NCI-H1048 (cell line): ENCODE measurements at regions not wholly inside any gene's neighbourhood (a gene's known extent, or its start where the extent isn't known, plus 50 kb on each side); places are given as distances from the start of the nearest gene placed in this dataset.

ENCODE experiments used
- DNase-seq: peaks from one replicate; lab custom pipeline; 2025; lab: John Stamatoyannopoulos, UW

DNA sequence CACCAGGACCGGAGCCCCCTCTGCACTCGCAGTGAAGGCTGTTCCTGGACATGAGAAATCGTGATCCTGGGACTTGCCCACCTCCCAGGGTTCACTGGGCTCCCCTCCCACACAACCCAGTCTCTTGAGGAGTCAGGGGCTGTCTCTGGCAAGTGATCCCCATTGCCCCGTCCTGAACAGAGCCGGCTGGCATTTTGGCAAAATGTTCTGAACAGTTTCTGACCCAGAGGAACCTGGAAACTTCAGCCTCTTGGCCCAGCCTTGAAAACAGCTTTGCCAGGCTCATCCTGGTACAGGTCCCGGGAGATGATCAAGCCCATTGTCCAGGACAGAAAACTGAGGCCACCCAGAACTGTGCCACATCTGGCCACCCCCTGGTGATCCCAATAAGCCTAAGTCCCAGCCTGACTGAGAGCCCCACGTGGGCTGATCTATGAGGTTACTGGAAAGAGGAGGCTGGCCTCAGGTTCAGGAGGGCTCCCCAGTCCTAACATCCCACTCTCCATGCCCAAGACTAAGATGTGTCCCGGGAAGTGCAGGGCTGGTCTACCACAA lies 115.7 kb downstream of the OAT start:
- no peak for DNase-seq

GRCh38 chr10:124301736-124302135 lies 117.0 kb downstream of the OAT start:
- DNase-seq: no peak

DNA sequence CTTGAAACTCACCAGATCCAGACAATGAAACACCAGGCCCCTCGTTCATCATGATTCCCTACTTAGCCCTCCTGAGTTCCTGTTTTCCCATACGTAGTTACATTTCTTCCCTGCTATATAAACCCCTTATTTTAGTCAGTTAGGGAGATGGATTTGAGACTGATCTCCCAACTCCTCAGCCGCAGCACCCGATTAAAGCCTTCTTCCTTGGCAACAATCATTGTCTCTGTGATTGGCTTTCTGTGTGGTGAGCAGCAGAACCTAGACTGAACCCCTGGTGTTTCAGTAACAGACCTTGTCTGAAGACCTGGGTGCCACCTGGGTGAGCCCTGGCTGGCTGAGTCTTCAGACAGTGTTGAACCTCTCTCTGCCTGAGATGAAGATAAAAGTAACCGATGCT lies 118.0 kb downstream of the OAT start:
- no peak for DNase-seq

DNA sequence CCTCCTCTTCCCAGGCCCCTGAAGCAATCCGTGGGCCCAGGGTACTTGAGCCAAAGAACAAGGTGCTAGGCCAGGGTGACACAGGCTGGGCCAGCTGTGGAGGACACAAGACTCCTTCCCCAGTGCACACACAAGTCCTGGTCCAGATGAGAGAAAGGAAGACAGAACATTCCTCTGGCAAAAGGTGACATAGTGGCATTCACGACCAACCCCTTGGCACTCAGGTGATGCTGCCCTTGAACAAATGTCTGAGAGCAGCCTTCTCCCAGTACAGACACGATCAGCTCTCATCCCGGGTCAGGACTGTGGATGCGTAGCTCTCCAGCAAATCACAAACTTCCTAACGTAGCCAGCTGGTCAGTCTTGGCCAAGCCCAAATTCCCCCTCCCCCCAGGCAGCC lies 118.5 kb downstream of the OAT start:
- no peak for DNase-seq

DNA sequence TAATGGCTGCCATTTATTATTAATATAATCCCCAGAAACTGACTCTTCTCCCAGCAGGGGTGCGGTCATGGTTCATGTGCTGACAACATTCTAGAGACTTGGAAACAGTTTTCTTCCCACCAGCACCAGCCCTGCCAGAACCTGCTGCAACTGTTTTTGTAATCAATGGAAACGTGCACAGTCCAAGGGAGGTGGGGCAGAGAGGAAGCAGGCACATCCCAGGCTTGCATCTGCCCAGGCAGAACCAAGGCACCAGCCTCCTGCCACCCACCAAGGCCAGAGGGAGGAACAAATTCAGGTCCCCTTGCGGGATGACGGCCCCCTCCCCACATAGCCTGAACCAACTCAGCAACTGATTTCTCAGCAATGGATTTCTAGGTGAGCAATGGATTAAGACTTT lies 119.0 kb downstream of the OAT start:
- DNase-seq: no peak

DNA sequence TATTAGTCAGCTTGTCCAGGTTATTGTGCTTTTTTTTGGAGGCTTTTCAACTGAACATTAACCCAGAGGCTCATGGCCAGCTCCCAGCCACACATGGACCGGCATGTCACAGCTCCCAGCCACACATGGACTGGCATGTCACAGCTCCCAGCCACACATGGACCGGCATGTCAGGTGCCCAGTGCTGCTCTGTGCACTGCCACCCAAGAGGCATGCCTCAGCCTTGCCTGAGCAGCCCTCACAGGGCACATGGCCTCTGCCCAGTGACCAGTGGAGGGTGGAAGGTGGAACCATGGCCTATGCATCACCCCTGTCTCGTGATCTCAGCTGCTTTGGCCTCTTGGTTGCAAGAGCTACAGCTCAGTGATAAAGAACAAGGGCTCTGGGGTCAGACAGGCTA lies 119.8 kb downstream of the OAT start:
- DNase-seq: no peak

DNA sequence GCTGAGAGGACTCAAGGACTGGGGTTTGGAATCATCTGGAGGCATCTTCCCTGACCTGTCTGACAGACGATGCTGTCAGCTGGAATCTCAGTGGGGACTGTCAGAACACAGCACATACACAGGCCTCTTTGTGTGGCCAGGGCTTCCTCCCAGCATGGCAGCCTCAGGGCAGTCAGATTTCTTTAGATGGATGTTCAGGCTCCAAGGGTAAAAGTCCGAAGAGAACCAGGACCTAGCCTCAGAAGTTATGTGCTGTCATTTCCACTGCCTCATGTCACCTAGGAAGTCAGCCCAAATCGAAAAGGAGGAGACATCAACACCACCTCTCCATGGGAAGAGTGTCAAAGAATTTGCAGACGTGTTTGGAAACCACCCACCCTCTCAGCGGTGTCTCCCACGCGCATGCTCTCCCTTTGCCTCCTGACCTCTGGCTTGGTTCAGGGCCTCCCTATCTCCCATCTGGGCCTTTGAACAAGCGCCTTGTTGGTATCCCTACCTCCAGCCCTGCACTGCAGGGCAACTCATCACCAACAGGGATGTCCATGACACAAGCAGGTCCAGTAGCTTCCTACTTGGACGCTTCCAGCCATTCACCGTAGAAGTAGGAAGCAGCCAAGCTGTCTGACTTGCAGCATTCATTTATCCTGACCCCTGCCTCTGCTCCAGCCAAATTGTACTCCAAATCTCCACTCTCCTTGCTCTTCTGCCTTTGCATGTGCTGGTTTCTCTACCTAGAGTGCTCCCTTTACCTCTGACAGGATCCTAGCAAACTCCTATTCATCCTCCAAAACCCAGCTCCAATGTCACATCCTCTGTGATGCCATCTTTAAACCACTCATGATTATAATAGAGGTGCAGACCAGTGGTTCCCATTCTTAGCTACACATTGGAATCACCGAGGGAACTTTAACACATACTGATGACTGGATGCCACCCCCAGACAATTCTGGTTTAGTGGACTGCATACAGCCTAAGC lies 121.6 kb downstream of the OAT start:
- DNase-seq: no peak

GRCh38 chr10:124296121-124296812 lies 122.5 kb downstream of the OAT start:
- DNase-seq: no peak

- no peak for DNase-seq
These were observed 123.6 kb downstream of the OAT start for GRCh38 chr10:124294811-124295770.

GRCh38 chr10:124293616-124294449 lies 124.9 kb downstream of the OAT start:
- no peak for DNase-seq

DNA sequence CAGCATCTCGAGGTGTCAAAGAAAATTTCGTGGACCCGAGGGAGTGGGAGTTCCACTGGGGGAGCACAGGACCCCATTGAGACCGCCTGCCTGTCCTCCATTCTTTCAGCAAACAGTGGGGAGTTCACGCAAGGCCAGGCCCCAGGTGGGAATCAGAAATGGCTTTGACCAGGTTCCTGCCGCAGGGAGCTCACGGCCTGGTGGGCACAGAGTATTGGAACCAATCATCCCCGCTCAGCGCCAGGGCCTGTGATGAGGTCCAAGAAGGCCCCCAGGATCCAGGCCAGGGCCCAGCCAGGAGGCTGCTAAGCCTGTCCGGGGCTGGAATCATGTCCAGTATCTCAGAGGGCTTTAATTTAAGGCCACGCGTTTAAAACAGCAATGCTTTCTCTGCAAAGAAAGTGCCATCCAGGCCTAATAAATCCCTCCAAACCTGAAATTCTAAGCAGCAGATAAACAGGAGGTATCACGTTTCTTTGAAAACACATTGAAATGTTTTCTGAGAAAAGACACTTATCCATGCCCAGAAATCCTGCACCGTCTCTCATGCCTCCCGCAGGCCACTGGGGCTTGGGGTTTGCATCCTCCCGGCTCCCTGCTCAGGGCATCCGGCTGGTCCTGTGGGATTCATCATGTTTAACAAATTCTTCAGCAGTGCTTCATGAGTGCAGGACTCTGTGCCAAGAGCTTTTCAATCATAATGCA lies 125.7 kb downstream of the OAT start:
- no peak for DNase-seq

GRCh38 chr10:124291001-124291701 lies 127.6 kb downstream of the OAT start:
- DNase-seq: no peak

GRCh38 chr10:124289851-124290795 lies 128.6 kb downstream of the OAT start:
- no peak for DNase-seq

DNA sequence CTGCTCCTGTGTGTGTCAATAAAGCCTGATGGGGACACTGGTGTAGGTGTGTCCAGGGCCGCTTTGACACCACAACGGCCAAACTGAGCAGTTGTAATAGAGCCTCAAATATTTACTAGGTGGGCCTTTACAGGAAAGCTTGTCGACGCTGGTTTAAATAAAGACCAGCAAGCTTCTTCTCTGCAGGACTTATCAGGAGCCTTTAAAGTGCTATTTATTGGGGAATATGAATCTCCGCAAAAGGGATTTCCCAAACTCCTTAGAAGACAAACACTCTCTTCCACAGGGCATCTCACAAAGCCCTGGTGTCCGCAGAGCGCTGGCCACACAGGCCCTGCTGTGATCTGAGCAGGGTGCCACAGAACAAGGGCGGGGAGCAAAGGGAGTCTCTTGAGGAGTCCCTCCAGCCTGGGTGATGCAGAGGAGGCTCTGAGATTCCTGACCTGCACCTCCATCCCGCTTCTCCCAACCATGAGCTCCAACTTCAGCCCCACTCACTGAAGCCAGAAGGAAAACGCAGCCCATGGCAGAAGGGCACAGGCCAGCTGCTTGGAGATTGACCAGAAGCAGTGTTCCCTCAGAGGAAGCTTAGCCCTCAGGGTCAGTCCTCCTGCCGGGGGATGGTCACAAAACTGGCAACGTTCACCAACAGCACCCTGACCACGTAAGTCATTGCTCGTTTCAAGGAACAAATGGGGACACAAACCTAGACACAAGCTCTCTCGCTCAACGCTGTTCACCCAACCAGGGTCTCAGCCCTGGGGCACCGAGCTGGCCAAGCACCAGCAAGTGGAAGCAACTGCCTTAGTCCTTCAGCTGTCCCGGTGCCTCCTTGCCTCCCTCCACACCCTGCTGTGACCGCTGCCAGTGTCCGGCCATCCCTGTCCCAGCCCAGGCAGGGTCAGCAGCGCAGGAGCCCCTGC lies 129.5 kb downstream of the OAT start:
- no peak for DNase-seq

GRCh38 chr10:124288486-124288885 lies 130.2 kb downstream of the OAT start:
- DNase-seq: no peak

DNA sequence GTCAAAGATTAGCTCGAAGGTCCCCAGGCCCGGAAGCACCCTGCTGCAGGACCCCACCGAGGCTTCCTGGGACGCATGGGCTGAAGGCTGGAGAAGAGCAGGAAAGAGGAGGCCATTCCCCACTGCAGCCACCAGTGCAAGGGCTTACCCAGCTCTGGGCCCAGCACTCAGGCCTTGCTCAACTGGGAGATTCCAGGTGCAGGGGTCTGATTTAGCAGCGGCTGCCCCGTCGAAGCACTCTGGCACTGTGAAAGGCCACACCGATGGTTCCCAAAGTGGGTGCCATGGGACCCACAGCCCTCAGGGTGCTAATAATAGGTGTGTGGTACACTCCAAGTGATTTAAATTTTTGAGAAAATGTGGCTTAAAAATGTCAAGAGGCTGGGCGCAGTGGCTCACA lies 130.9 kb downstream of the OAT start:
- DNase-seq: no peak

GRCh38 chr10:124287071-124287685 lies 131.5 kb downstream of the OAT start:
- no peak for DNase-seq
